H1 (cell line): ENCODE measurements at regions not wholly inside any gene's neighbourhood (a gene's known extent, or its start where the extent isn't known, plus 50 kb on each side); places are given as distances from the start of the nearest gene placed in this dataset.

Experiments
- CTCF ChIA-PET: fragments of 300-600 bp; sonication (Branson Sonifier 250); formaldehyde crosslinking; loops from one replicate; lab custom pipeline; 2021; ENCODE audit not compliant: partially characterized antibody; lab: Charles Lee
- POLR2A ChIA-PET: fragments of 300-600 bp; sonication (Branson Sonifier 250); formaldehyde crosslinking; loops from one replicate; lab custom pipeline; 2021; ENCODE audit warnings: inconsistent platforms; ENCODE audit not compliant: partially characterized antibody; lab: Charles Lee
- DNase-seq, 2 experiments: peaks; one replicate each; pipeline versions ENCODE4 v3.0.0 to v3.0.0-alpha.2; 2010 to 2022; ENCODE audit warnings: low spot score in 2 of 2, low read depth in 1 of 2, mixed read lengths in 1 of 2
- FAIRE-seq: peaks from 2 replicates; lab custom pipeline; 2011; peaks lifted over from hg19 to GRCh38; lab: Jason Lieb, UNC
- H2AFZ ChIP-seq: 2 replicates; pipeline ENCODE4 v1.8.1; 2012; ENCODE audit warnings: low read length, inconsistent platforms
- H2AK5ac ChIP-seq: 2 replicates; pipeline ENCODE4 v1.6.1; 2013; ENCODE audit warnings: low read depth, low read length
- H2BK120ac ChIP-seq: replicated peaks from 2 replicates; pipeline ENCODE3; 2013; ENCODE audit warnings: low read depth, low read length, inconsistent platforms
- H2BK12ac ChIP-seq: 2 replicates; pipeline ENCODE4 v1.6.1; 2013; ENCODE audit warnings: low read depth, low read length
- H2BK15ac ChIP-seq: 2 replicates; pipeline ENCODE4 v1.6.1; 2013; ENCODE audit warnings: low read length
- H2BK20ac ChIP-seq: 2 replicates; pipeline ENCODE4 v1.6.1; 2013; ENCODE audit warnings: low read length
- H2BK5ac ChIP-seq: 2 replicates; pipeline ENCODE4 v1.6.1; 2013; ENCODE audit warnings: low read depth, low read length
- H3K14ac ChIP-seq: 2 replicates; pipeline ENCODE4 v1.6.1; 2013; ENCODE audit warnings: inconsistent platforms; ENCODE audit not compliant: insufficient read length
- H3K18ac ChIP-seq: 2 replicates; pipeline ENCODE4 v1.6.1; 2013; ENCODE audit warnings: low read length; ENCODE audit errors: extremely low read depth
- H3K23ac ChIP-seq: 2 replicates; pipeline ENCODE4 v1.6.1; 2013; ENCODE audit warnings: inconsistent platforms; ENCODE audit not compliant: insufficient read length
- H3K23me2 ChIP-seq: 2 replicates; pipeline ENCODE4 v1.6.1; 2013; ENCODE audit warnings: low read depth, low read length
- H3K27ac ChIP-seq: 2 replicates; pipeline ENCODE4 v1.6.1; 2011; ENCODE audit warnings: low read depth, low read length, inconsistent platforms
- H3K27me3 ChIP-seq, 4 experiments: replicated peaks in 1 of 4; 1 replicate in 1 of 4; 2 replicates in 3 of 4; pipeline versions ENCODE4 v1.6.1 to v1.8.1; 2011 to 2013; ENCODE audit warnings: low read length in 3 of 4, mild to moderate bottlenecking in 3 of 4, inconsistent platforms in 2 of 4, mixed read lengths in 2 of 4, moderate library complexity in 1 of 4; ENCODE audit not compliant: control insufficient read depth in 3 of 4, insufficient read depth in 3 of 4; ENCODE audit errors: extremely low read depth in 1 of 4
- H3K36me3 ChIP-seq, 4 experiments: 2 replicates each; pipeline versions ENCODE4 v1.6.1 to v1.8.1; 2011 to 2013; ENCODE audit warnings: mild to moderate bottlenecking in 4 of 4, low read length in 3 of 4, moderate library complexity in 2 of 4, control low read depth in 1 of 4, inconsistent platforms in 1 of 4; ENCODE audit not compliant: insufficient read depth in 4 of 4, control insufficient read depth in 2 of 4
- H3K4ac ChIP-seq: replicated peaks from 2 replicates; pipeline ENCODE3; 2013; ENCODE audit warnings: low read length, low read depth, mixed read lengths, inconsistent platforms; ENCODE audit not compliant: insufficient read length
- H3K4me1 ChIP-seq, 4 experiments: replicated peaks in 1 of 4; 1 replicate in 1 of 4; 2 replicates in 3 of 4; pipeline versions ENCODE4 v1.6.1 to v1.8.1; 2011 to 2013; ENCODE audit warnings: low read length in 3 of 4, inconsistent platforms in 2 of 4, mixed read lengths in 1 of 4; ENCODE audit not compliant: insufficient read depth in 4 of 4, control insufficient read depth in 3 of 4
- H3K4me2 ChIP-seq, 2 experiments: 2 replicates each; pipeline versions ENCODE4 v1.6.1 to v1.8.1; 2011 to 2013; ENCODE audit warnings: low read depth in 2 of 2, low read length in 2 of 2, control low read depth in 1 of 2, inconsistent platforms in 1 of 2, mild to moderate bottlenecking in 1 of 2; ENCODE audit not compliant: insufficient read depth in 1 of 2
- H3K4me3 ChIP-seq, 4 experiments: fragments of 200-600, 300-600 bp in 1 of 4; sonication (generic), shearing (Covaris generic), sonication (Bioruptor Twin) in 1 of 4; 2 replicates each; pipeline versions ENCODE4 v1.5.1 to v1.8.1; 2011 to 2016; ENCODE audit warnings: low read length in 4 of 4, low read depth in 3 of 4, control low read depth in 2 of 4, inconsistent platforms in 2 of 4, mild to moderate bottlenecking in 2 of 4, mixed read lengths in 1 of 4, moderate library complexity in 1 of 4; ENCODE audit not compliant: insufficient read depth in 2 of 4; ENCODE audit errors: extremely low read depth in 1 of 4
- H3K56ac ChIP-seq: replicated peaks from 2 replicates; pipeline ENCODE3; 2013; ENCODE audit warnings: low read depth, mild to moderate bottlenecking, mixed read lengths, low read length, inconsistent platforms; ENCODE audit not compliant: insufficient read length
- H3K79me1 ChIP-seq: 2 replicates; pipeline ENCODE4 v1.6.1; 2013; ENCODE audit warnings: low read depth, low read length, control low read depth
- H3K79me2 ChIP-seq, 2 experiments: 2 replicates each; pipeline versions ENCODE4 v1.6.1 to v1.8.1; 2012 to 2013; ENCODE audit warnings: low read length in 2 of 2, mild to moderate bottlenecking in 2 of 2, inconsistent platforms in 1 of 2; ENCODE audit not compliant: insufficient read depth in 2 of 2, control insufficient read depth in 1 of 2
- H3K9ac ChIP-seq, 4 experiments: replicated peaks in 1 of 4; 1 replicate in 1 of 4; 2 replicates in 3 of 4; pipeline versions ENCODE4 v1.6.1 to v1.8.1; 2011 to 2013; ENCODE audit warnings: low read depth in 3 of 4, low read length in 3 of 4, control low read depth in 2 of 4, mild to moderate bottlenecking in 2 of 4, moderate library complexity in 2 of 4, inconsistent platforms in 1 of 4; ENCODE audit errors: extremely low read depth in 1 of 4
- H3K9me3 ChIP-seq, 2 experiments: 2 replicates each; pipeline versions ENCODE4 v1.6.1 to v1.8.1; 2012 to 2013; ENCODE audit warnings: mild to moderate bottlenecking in 2 of 2, moderate library complexity in 2 of 2, control low read depth in 1 of 2, inconsistent platforms in 1 of 2, low read depth in 1 of 2, low read length in 1 of 2, mixed read lengths in 1 of 2; ENCODE audit not compliant: insufficient read depth in 2 of 2
- H4K20me1 ChIP-seq, 2 experiments: replicated peaks in 1 of 2; 2 replicates each; pipeline versions ENCODE3 to v1.8.1; 2011 to 2013; ENCODE audit warnings: inconsistent platforms in 2 of 2, low read length in 2 of 2, mild to moderate bottlenecking in 1 of 2; ENCODE audit not compliant: insufficient read depth in 2 of 2, control insufficient read depth in 1 of 2
- H4K5ac ChIP-seq: 2 replicates; pipeline ENCODE4 v1.6.1; 2013; ENCODE audit warnings: low read length, low read depth, mixed read lengths, inconsistent platforms; ENCODE audit not compliant: insufficient read length
- H4K8ac ChIP-seq: 2 replicates; pipeline ENCODE4 v1.8.0; 2013; ENCODE audit warnings: mild to moderate bottlenecking, moderate library complexity, low read length, inconsistent platforms; ENCODE audit not compliant: insufficient read depth; ENCODE audit errors: extremely low read depth
- H4K91ac ChIP-seq: replicated peaks from 2 replicates; pipeline ENCODE3; 2013; ENCODE audit warnings: low read length, mixed read lengths, inconsistent platforms; ENCODE audit not compliant: insufficient read length
- ASH2L ChIP-seq: fragments of 200-600, 300-600 bp; sonication (generic); IDR thresholded peaks from one replicate; pipeline ENCODE4 v1.7.1; 2017; ENCODE audit warnings: low read length
- BRCA1 ChIP-seq: IDR thresholded peaks from 2 replicates; pipeline ENCODE4 v1.6.1; 2012; ENCODE audit warnings: low read depth, low read length, improper control_type of control experiment
- CTBP2 ChIP-seq: IDR thresholded peaks from 2 replicates; pipeline ENCODE4 v1.7.0; 2011; ENCODE audit warnings: borderline replicate concordance, mild to moderate bottlenecking, moderate library complexity, mixed read lengths, low read length; ENCODE audit not compliant: insufficient read depth, insufficient read length
- JUN ChIP-seq: IDR thresholded peaks from 2 replicates; pipeline ENCODE4 v1.6.1; 2011; ENCODE audit warnings: low read depth, mild to moderate bottlenecking, improper control_type of control experiment, low read length
- KDM4A ChIP-seq: IDR thresholded peaks from one replicate; pipeline ENCODE4 v1.7.1; 2012; ENCODE audit warnings: low read depth, mild to moderate bottlenecking, moderate library complexity, low read length, inconsistent platforms; ENCODE audit not compliant: severe bottlenecking
- KDM5A ChIP-seq: fragments of 200-600 bp; IDR thresholded peaks from 2 replicates; pipeline ENCODE4 v1.7.1; 2012; ENCODE audit warnings: mild to moderate bottlenecking, low read length, inconsistent platforms, mixed read lengths
- POU5F1 ChIP-seq: IDR thresholded peaks from 2 replicates; pipeline ENCODE4 v1.6.1; 2011; ENCODE audit warnings: low read depth, mild to moderate bottlenecking, low read length, moderate library complexity
- RNF2 ChIP-seq: fragments of 200-900, 300-1000 bp; sonication (generic); IDR thresholded peaks from 2 replicates; pipeline ENCODE4 v1.7.1; 2016; ENCODE audit warnings: borderline replicate concordance, low read depth, mild to moderate bottlenecking, antibody characterized with exemption, low read length; ENCODE audit not compliant: poor library complexity, severe bottlenecking; ENCODE audit errors: missing control alignments
- SP2 ChIP-seq: IDR thresholded peaks from 2 replicates; pipeline ENCODE4 v1.6.1; 2012; ENCODE audit warnings: mild to moderate bottlenecking, low read length, inconsistent platforms
- SP4 ChIP-seq: IDR thresholded peaks from 2 replicates; pipeline ENCODE4 v1.6.1; 2012; ENCODE audit warnings: low read length, inconsistent platforms
- ZNF274 ChIP-seq: IDR thresholded peaks from 2 replicates; pipeline ENCODE4 v1.7.0; 2012; ENCODE audit warnings: low read length, borderline replicate concordance; ENCODE audit errors: extremely low read depth
- WGBS, 2 experiments: shearing (Covaris generic) in 1 of 2; methylation state at CpG; one replicate each; pipeline versions ENCODE4 v1.1.6 to v1.1.7; 2013 to 2015; ENCODE audit warnings: low lambda C conversion rate in 2 of 2, mixed read lengths in 2 of 2, inconsistent platforms in 1 of 2, low coverage in 1 of 2, missing lambda C conversion rate in 1 of 2; ENCODE audit not compliant: insufficient replicate concordance in 2 of 2, insufficient coverage in 1 of 2, insufficient read length in 1 of 2; ENCODE audit errors: extremely low coverage in 1 of 2, missing lambda C conversion rate in 1 of 2; 5-methylcytosine and 5-hydroxymethylcytosine counted together
- TF ChIP-seq, protein P1 (sequence below): IDR thresholded peaks from 2 replicates; pipeline ENCODE4 v1.6.1; 2011; ENCODE audit warnings: low read depth, mild to moderate bottlenecking, low read length; ENCODE audit not compliant: insufficient read depth
- TF ChIP-seq, protein P2 (sequence below): IDR thresholded peaks from 2 replicates; pipeline ENCODE4 v1.6.1; 2012; ENCODE audit warnings: inconsistent platforms

DNA sequence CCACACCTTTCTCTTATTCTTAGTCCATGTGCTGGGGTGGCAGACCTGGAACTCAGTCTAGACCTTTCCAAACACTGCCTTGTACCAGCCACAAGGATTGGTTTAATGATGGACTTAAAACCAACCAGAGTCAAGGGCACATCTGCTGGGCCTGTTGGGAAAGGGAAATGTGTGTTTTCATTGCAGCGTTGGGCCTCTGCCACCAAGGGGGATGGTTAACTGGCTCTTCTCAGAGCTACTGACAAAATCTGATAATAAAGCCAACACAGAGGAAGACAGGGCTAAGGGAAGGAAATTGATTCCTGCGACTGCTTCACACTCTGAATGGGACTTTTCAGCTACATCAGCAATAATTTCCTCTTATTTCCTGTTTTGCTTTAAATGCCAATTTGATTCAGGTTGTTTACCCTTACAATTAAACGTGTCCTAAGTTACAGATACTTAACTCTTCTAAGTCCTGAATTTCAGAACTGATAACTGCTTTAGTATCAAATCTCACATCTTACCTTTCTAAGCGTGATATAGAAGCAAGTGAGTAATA lies 68.4 kb upstream of the MALRD1 start:
- POLR2A ChIA-PET, result no interaction called here
- Histone ChIP-seq H3K9ac (no peak overlapping the region), H3K9me3 (no peaks in the 10 kb centered on the region), H3K23ac (no peak overlapping the region), H3K27ac (no peak overlapping the region), H2BK5ac (no peak overlapping the region), H3K4me1 (no peaks in the 10 kb centered on the region), H2AK5ac (no peak overlapping the region), H2BK15ac (no peak overlapping the region), H3K79me1 (no peaks in the 10 kb centered on the region), H3K4me2 (no peak overlapping the region), H3K18ac (no peak overlapping the region), H4K91ac (no peak overlapping the region), H2BK120ac (no peak overlapping the region), H2BK20ac (no peak overlapping the region), H3K36me3 (no peaks in the 10 kb centered on the region), H3K79me2 (no peaks in the 10 kb centered on the region), H3K56ac (no peak overlapping the region), H4K20me1 (no peaks in the 10 kb centered on the region), H3K4me3 (no peak overlapping the region), H4K5ac (no peak overlapping the region), H2BK12ac (no peak overlapping the region), H4K8ac (no peak overlapping the region), H3K14ac (no peak overlapping the region), H3K4ac (no peak overlapping the region), H3K27me3 (no peaks in the 10 kb centered on the region), H2AFZ (0 out of 2 replicates have a peak overlapping the region, but pooled peaks have one; percentile 38), H3K23me2 (no peaks in the 10 kb centered on the region)
- no peak for DNase-seq
- no peak for FAIRE-seq
- TF ChIP-seq SP2 (no peak), RNF2 (no peak), BRCA1 (no peak), KDM4A (no peak), KDM5A (no peak), SP4 (no peak), CTBP2 (no peak), POU5F1 (no peak), JUN (no peak), ASH2L (no peak), ZNF274 (no peak)
- TF ChIP-seq, protein P1, sequence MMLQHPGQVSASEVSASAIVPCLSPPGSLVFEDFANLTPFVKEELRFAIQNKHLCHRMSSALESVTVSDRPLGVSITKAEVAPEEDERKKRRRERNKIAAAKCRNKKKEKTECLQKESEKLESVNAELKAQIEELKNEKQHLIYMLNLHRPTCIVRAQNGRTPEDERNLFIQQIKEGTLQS, result no peak
- TF ChIP-seq, protein P2, sequence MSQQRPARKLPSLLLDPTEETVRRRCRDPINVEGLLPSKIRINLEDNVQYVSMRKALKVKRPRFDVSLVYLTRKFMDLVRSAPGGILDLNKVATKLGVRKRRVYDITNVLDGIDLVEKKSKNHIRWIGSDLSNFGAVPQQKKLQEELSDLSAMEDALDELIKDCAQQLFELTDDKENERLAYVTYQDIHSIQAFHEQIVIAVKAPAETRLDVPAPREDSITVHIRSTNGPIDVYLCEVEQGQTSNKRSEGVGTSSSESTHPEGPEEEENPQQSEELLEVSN, result no peak
- CTCF ChIA-PET, result interaction anchor here (0.6 kb wide), 1 partner anchor 275 kb away, joined by 3 read pairs; no protein-coding TSS in a partner anchor
- 92% methylated on average over 4 of the region's 4 CpGs; no CpG with 5 or more reads in 1 of the 2 experiments for WGBS, 2 experiments
